Epithelial cell of esophagus (primary cell): ENCODE measurements at regions not wholly inside any gene's neighbourhood (a gene's known extent, or its start where the extent isn't known, plus 50 kb on each side); places are given as distances from the start of the nearest gene placed in this dataset.

Source experiments
- DNase-seq: peaks from one replicate; pipeline ENCODE4 v3.0.0; 2010; ENCODE audit warnings: low read depth
- H3K4me3 ChIP-seq: 2 replicates; pipeline ENCODE4 v1.5.1; 2011; ENCODE audit warnings: mild to moderate bottlenecking, low read length, control low read depth
- TF ChIP-seq, protein P1 (sequence below): IDR thresholded peaks from 2 replicates; pipeline ENCODE4 v1.5.1; 2011; ENCODE audit warnings: low read depth, mild to moderate bottlenecking, low read length, control low read depth, inconsistent platforms; ENCODE audit not compliant: insufficient read depth; ENCODE audit errors: missing control alignments

DNA sequence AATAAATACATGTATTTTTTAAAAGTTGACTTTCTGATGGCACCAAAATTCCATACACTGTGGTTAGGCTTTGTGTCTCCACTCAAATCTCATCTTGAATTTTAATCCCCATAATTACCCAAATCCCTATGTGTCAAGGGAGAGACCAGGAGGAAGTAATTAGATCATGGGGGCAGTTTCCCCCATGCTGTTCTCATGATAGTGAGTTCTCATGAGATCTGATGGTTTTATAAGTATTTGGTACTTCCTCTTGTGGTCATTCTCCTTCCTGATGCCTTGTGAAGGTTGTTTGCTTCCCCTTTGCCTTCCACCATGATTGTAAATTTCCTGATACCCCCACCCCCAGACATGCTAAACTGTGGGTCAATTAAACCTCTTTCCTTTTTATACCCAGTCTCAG lies 1218.4 kb upstream of the PRMT6 start:
- no peak for DNase-seq
- H3K4me3 ChIP-seq = no peak overlapping the region
- TF ChIP-seq, protein P1, sequence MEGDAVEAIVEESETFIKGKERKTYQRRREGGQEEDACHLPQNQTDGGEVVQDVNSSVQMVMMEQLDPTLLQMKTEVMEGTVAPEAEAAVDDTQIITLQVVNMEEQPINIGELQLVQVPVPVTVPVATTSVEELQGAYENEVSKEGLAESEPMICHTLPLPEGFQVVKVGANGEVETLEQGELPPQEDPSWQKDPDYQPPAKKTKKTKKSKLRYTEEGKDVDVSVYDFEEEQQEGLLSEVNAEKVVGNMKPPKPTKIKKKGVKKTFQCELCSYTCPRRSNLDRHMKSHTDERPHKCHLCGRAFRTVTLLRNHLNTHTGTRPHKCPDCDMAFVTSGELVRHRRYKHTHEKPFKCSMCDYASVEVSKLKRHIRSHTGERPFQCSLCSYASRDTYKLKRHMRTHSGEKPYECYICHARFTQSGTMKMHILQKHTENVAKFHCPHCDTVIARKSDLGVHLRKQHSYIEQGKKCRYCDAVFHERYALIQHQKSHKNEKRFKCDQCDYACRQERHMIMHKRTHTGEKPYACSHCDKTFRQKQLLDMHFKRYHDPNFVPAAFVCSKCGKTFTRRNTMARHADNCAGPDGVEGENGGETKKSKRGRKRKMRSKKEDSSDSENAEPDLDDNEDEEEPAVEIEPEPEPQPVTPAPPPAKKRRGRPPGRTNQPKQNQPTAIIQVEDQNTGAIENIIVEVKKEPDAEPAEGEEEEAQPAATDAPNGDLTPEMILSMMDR = no peak

GRCh38 chr1:105865546-105865945 lies 1190.9 kb upstream of the PRMT6 start:
- H3K4me3 ChIP-seq = no peak overlapping the region
- peak; percentile 58 for DNase-seq
- TF ChIP-seq, protein P1 = no peak

GRCh38 chr1:105872817-105873216 lies 1183.7 kb upstream of the PRMT6 start:
- no peak for DNase-seq
- no peak overlapping the region for H3K4me3 ChIP-seq
- TF ChIP-seq, protein P1 = no peak

DNA sequence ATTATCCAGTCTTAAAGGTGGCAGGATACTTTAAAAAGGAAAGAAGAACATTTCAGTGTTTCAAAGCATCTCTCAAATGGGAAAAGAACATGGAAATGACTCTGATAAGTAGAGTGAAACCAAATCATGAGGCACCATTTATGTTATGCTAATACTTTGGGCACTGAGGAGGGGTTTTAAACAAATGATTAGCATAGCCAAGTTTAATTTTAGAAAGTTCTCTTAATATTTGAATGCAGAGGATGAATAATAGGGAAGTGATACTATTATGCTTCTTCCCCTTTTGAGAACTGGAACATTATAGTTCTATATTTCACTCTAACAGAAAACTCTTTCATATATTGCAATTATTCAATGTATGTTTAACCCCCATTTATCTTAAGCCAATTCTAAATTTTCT lies 1181.9 kb upstream of the PRMT6 start:
- DNase-seq = no peak
- H3K4me3 ChIP-seq = no peak overlapping the region
- TF ChIP-seq, protein P1 = no peak

GRCh38 chr1:105886309-105886708 lies 1170.2 kb upstream of the PRMT6 start:
- no peak for DNase-seq
- TF ChIP-seq, protein P1 = no peak
- H3K4me3 ChIP-seq = no peak overlapping the region

DNA sequence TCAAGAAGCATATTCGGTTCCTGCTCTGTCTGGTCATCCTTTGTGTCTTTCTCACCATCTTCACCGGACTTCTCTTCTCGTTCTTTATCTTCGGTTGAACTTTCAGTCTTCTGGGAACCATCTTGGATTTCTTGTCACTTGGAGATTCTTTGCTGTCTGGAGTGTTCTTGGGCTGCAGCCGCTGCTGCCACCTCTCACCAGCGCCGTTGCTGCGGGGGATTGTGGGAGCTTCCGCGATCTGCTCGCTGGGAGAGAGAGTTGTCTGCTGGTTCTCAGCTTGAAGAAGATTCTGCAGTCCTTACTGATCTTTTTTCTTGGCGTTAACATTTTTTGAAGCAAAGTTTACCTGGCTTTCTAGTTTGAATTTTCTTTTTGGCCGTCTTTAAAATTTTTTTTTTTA lies 1165.2 kb upstream of the PRMT6 start:
- no peak overlapping the region for H3K4me3 ChIP-seq
- no peak for DNase-seq
- TF ChIP-seq, protein P1 = no peak

- DNase-seq = peak; percentile 3
- TF ChIP-seq, protein P1 = no peak
- H3K4me3 ChIP-seq = no peak overlapping the region
Measured at GRCh38 chr1:105894006-105894405, 1162.5 kb upstream of the PRMT6 start.
